ENCODE measurements at regions not wholly inside any gene's neighbourhood (a gene's known extent, or its start where the extent isn't known, plus 50 kb on each side); places are given as distances from the start of the nearest gene placed in this dataset.

GRCh38 chr15:66844747-66845145, 142.7 kb downstream of the SMAD6 start:
- TF ChIP-seq RAD21 (IDR thresholded peaks at IDR 0.05; ENCODE audit: low read depth) = no peak
- TF ChIP-seq EP300 (IDR thresholded peaks at IDR 0.05; ENCODE audit: borderline replicate concordance) = no peak
- TF ChIP-seq MAX (IDR thresholded peaks at IDR 0.05) = no peak
- TF ChIP-seq EGR1 (IDR thresholded peaks at IDR 0.05) = no peak
- TF ChIP-seq USF1 (IDR thresholded peaks at IDR 0.05) = no peak
- TF ChIP-seq TEAD4 (IDR thresholded peaks at IDR 0.05) = no peak
- no peak for TF ChIP-seq FOXM1 (IDR thresholded peaks at IDR 0.05; ENCODE audit: borderline replicate concordance, low read depth)
- no peak for TF ChIP-seq REST (IDR thresholded peaks at IDR 0.05; ENCODE audit: low read depth)
- TF ChIP-seq YY1 (IDR thresholded peaks at IDR 0.05; ENCODE audit: low read depth) = no peak
- no peak for TF ChIP-seq CEBPB (IDR thresholded peaks at IDR 0.05)
- no peak for TF ChIP-seq NFIC (IDR thresholded peaks at IDR 0.05)
- no peak for TF ChIP-seq TAF1 (IDR thresholded peaks at IDR 0.05; ENCODE audit: low read depth)
- no peak for TF ChIP-seq TCF12 (IDR thresholded peaks at IDR 0.05; ENCODE audit: low read depth)
- TF ChIP-seq CREB1 (IDR thresholded peaks at IDR 0.05; ENCODE audit: low read depth) = no peak
